Left lung (tissue), 4 donors: ENCODE measurements at regions not wholly inside any gene's neighbourhood (a gene's known extent, or its start where the extent isn't known, plus 50 kb on each side); places are given as distances from the start of the nearest gene placed in this dataset.

Experiments used
- ATAC-seq: fragments of 200-7000 bp; cut with Tn5 transposase; one replicate; pipeline ENCODE4 v1.9.1; 2020; ENCODE audit warnings: moderate library complexity
- DNase-seq, 4 donors: peaks; one replicate each; pipeline ENCODE4 v3.0.0-alpha.2; 2013 to 2020
- H3K27ac ChIP-seq, 2 donors: fragments of 200-600 bp; sonication (generic) in 1 of 2; one replicate each; pipeline versions ENCODE4 v1.5.0 to v1.8.0; 2020 to 2021
- H3K27me3 ChIP-seq, 2 donors: fragments of 200-600 bp; sonication (generic) in 1 of 2; one replicate each; pipeline versions ENCODE4 v1.5.0 to v1.8.0; 2020 to 2021
- H3K36me3 ChIP-seq, 2 donors: fragments of 200-600 bp; sonication (generic) in 1 of 2; one replicate each; pipeline versions ENCODE4 v1.5.0 to v1.8.0; 2020 to 2021
- H3K4me1 ChIP-seq, 2 donors: fragments of 200-600 bp; one replicate each; pipeline ENCODE4 v1.8.0; 2021
- H3K4me3 ChIP-seq, 2 donors: fragments of 200-600 bp; sonication (generic) in 1 of 2; one replicate each; pipeline versions ENCODE4 v1.5.0 to v1.8.0; 2020 to 2021; ENCODE audit warnings: mild to moderate bottlenecking in 1 of 2
- H3K9me3 ChIP-seq, 2 donors: fragments of 200-600 bp; sonication (generic) in 1 of 2; one replicate each; pipeline versions ENCODE4 v1.5.0 to v1.8.0; 2020 to 2021
- intact Hi-C, 2 donors: fragments of 100-400 bp; cut with DNase I; formaldehyde crosslinking; loops; one replicate each; pipeline versions ENCODE4 v1.11.2 to v1.14.2; 2022
- TF ChIP-seq, protein P1 (sequence below), 2 donors: fragments of 200-600 bp; sonication (generic) in 1 of 2; IDR thresholded peaks; one replicate each; pipeline versions ENCODE4 v1.5.0 to v1.8.0; 2021; ENCODE audit warnings: antibody characterized with exemption in 2 of 2
- donor health status: DM: no; HTN: yes; CAD: no.
- donor health status: DM: no; HTN: no; CAD: no.

DNA sequence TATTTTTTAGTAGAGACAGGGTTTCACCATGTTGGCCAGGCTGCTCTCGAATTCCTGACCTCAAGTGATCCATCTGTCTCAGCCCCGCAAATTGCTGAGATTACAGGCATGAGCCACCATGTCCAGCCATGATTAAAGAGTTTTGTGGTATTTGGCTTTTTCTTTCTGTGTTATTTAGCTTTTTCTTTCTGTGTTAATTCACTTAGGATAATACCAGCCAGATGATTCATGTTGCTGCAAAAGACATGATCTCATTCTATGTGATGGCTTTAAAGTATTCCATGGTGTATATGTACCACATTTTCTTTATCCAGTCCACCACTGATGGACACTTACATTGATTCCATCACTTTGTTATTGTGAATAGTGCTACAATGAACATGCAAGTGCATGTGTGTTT is 1135.2 kb downstream of the AMY1C start:
- intact Hi-C loops, result no loop called here
- H3K27me3 ChIP-seq, result no peaks in the 10 kb centered on the region
- TF ChIP-seq, protein P1, sequence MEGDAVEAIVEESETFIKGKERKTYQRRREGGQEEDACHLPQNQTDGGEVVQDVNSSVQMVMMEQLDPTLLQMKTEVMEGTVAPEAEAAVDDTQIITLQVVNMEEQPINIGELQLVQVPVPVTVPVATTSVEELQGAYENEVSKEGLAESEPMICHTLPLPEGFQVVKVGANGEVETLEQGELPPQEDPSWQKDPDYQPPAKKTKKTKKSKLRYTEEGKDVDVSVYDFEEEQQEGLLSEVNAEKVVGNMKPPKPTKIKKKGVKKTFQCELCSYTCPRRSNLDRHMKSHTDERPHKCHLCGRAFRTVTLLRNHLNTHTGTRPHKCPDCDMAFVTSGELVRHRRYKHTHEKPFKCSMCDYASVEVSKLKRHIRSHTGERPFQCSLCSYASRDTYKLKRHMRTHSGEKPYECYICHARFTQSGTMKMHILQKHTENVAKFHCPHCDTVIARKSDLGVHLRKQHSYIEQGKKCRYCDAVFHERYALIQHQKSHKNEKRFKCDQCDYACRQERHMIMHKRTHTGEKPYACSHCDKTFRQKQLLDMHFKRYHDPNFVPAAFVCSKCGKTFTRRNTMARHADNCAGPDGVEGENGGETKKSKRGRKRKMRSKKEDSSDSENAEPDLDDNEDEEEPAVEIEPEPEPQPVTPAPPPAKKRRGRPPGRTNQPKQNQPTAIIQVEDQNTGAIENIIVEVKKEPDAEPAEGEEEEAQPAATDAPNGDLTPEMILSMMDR (IDR thresholded peaks at IDR 0.05), result no peak
- H3K4me3 ChIP-seq, result no peak overlapping the region
- DNase-seq (no peak), ATAC-seq (no peak)
- no peaks in the 10 kb centered on the region for H3K4me1 ChIP-seq
- H3K9me3 ChIP-seq, result no peaks in the 10 kb centered on the region
- H3K36me3 ChIP-seq, result no peaks in the 10 kb centered on the region
- no peak overlapping the region for H3K27ac ChIP-seq

DNA sequence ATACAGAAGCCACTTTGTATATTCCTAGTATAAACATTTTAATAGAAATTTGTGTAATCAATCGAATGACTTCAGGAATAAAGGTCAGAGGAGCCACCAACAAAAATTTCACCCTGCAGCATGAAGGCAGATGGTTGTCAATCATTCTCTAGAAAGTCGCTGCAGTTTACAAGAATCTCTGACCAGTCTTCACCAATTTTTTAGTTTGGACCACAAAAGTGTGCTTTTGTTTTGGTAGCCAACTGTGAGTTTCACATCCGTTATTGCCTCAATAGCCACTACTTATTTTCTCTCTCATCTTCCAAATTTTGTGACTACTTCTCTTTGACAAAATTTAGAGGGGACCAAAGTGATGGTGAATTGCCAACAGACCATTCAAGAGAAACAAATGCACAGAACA is 1155.6 kb downstream of the AMY1C start:
- no peaks in the 10 kb centered on the region for H3K27me3 ChIP-seq
- DNase-seq (no peak), ATAC-seq (no peak)
- intact Hi-C loops, result no loop called here
- H3K9me3 ChIP-seq, result peaks cover 0 to 22% of the 10 kb centered on the region in 2 donors
- H3K36me3 ChIP-seq, result no peaks in the 10 kb centered on the region
- H3K4me1 ChIP-seq, result no peaks in the 10 kb centered on the region
- H3K27ac ChIP-seq, result no peak overlapping the region
- TF ChIP-seq, protein P1 (IDR thresholded peaks at IDR 0.05), result no peak
- H3K4me3 ChIP-seq, result no peak overlapping the region

DNA sequence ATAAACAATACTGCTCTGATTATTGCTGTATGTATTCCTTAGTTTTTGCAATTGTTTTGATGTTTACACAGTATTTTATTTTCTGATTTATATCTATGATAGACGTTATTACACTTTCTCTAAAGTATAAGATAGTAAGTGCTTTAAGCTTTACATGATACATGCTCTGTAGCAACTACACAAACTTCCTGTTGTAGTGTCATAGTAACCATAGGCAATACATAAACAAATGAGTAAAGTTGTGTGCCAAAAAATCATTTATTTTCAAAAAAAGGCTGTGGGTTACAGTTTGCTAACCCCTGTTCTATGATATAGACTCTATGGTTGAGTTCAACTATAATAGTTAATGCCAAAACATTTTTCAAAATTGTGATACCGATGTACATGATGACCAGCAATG is 1156.4 kb downstream of the AMY1C start:
- Histone ChIP-seq H3K27me3 (no peaks in the 10 kb centered on the region), H3K4me3 (no peak overlapping the region), H3K27ac (no peak overlapping the region), H3K9me3 (peaks cover 0 to 22% of the 10 kb centered on the region in 2 donors), H3K4me1 (no peaks in the 10 kb centered on the region), H3K36me3 (no peaks in the 10 kb centered on the region)
- intact Hi-C loops, result no loop called here
- no peak for DNase-seq
- no peak for ATAC-seq
- TF ChIP-seq, protein P1 (IDR thresholded peaks at IDR 0.05), result no peak

DNA sequence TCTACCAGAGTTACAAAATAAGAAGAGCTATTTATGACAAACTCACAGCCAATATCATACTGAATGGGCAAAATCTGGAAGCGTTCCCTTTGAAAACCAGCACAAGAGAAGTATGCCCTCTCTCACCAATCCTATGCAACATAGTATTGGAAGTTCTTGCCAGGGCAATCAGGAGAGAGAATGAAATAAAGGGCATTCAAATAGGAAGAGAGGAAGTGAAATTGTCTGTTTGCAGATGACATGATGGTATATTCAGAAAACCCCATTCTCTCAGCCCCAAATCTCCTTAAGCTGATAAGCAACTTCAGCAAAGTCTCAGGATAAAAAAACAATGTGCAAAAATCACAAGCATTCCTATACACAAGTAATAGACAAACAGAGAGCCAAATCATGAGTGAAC is 1169.5 kb downstream of the AMY1C start:
- no peaks in the 10 kb centered on the region for H3K4me1 ChIP-seq
- H3K9me3 ChIP-seq, result peaks cover 0 to 3% of the 10 kb centered on the region in 2 donors
- no peak for DNase-seq
- H3K36me3 ChIP-seq, result no peaks in the 10 kb centered on the region
- TF ChIP-seq, protein P1 (IDR thresholded peaks at IDR 0.05), result no peak
- no peak overlapping the region for H3K27ac ChIP-seq
- H3K27me3 ChIP-seq, result no peaks in the 10 kb centered on the region
- no peak overlapping the region for H3K4me3 ChIP-seq
- intact Hi-C loops, result no loop called here
- ATAC-seq, result no peak

DNA sequence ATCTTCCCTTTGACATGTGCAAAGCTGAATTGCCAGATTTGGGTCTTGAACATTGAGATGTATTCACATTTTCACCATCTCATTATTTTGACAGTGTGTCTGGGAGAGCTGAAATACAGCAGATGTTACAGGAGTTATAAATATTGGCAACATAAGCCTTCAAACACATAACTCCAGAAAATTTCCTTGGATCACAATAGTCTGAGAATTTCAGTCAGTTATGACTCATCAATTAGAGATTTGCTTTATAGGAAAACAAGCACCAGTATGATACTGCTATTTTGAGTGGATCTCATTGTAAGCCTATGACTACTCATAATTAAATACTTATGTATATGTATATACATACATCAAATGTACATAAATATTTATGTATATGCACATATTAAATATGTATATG is 1171.8 kb downstream of the AMY1C start:
- no peaks in the 10 kb centered on the region for H3K4me1 ChIP-seq
- no peak overlapping the region for H3K27ac ChIP-seq
- TF ChIP-seq, protein P1 (IDR thresholded peaks at IDR 0.05), result no peak

More for the DNA sequence above, 1171.8 kb downstream of the AMY1C start:
- DNase-seq (no peak), ATAC-seq (no peak)
- Histone ChIP-seq H3K9me3 (peaks cover 0 to 3% of the 10 kb centered on the region in 2 donors), H3K27me3 (no peaks in the 10 kb centered on the region), H3K4me3 (no peak overlapping the region), H3K36me3 (no peaks in the 10 kb centered on the region)
- intact Hi-C loops, result no loop called here
